ENCODE measurements at regions not wholly inside any gene's neighbourhood (a gene's known extent, or its start where the extent isn't known, plus 50 kb on each side); places are given as distances from the start of the nearest gene placed in this dataset.

DNA sequence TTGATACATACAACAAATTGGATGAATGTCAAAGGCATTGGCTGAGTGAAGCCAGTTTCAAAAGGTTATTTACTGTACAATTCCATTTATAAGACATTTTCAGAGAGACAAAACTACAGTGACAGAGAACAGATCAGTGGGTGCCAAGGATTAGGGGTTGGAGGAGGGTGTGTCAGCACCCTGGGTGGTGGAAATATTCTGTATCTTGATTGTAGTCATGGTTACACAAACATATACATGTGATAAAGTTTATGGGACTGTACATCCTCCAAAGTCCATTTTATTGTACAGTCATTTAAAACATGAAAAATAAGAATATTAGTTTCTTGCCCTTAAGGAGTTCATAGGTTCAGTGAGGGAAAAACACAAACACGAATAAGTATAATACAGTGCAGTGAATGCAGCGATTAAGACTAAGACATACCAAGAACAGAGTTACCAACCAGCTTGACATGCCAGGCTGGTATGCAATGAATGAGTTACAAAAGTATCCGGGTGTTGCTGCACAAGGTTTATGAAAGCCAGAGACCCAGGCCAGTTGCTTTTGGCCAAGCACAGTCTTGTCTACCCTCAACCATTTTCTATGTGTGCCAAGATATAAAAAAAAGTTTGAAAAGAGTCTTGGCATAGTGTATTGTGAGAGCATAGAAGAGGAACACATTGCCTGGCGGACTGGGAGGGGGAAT lies 123.6 kb downstream of the MSL3 start:
- TF ChIP-seq, protein P1, sequence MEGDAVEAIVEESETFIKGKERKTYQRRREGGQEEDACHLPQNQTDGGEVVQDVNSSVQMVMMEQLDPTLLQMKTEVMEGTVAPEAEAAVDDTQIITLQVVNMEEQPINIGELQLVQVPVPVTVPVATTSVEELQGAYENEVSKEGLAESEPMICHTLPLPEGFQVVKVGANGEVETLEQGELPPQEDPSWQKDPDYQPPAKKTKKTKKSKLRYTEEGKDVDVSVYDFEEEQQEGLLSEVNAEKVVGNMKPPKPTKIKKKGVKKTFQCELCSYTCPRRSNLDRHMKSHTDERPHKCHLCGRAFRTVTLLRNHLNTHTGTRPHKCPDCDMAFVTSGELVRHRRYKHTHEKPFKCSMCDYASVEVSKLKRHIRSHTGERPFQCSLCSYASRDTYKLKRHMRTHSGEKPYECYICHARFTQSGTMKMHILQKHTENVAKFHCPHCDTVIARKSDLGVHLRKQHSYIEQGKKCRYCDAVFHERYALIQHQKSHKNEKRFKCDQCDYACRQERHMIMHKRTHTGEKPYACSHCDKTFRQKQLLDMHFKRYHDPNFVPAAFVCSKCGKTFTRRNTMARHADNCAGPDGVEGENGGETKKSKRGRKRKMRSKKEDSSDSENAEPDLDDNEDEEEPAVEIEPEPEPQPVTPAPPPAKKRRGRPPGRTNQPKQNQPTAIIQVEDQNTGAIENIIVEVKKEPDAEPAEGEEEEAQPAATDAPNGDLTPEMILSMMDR (IDR thresholded peaks at IDR 0.05; ENCODE audit: borderline replicate concordance, extremely low read depth, low read length, poor library complexity, severe bottlenecking): no peak
- no peak for TF ChIP-seq EZH2 (IDR thresholded peaks at IDR 0.05; ENCODE audit: borderline replicate concordance, low read depth, low read length, severe bottlenecking)

All from DND-41 (cell line).